ENCODE measurements at regions not wholly inside any gene's neighbourhood (a gene's known extent, or its start where the extent isn't known, plus 50 kb on each side); places are given as distances from the start of the nearest gene placed in this dataset.

DNA sequence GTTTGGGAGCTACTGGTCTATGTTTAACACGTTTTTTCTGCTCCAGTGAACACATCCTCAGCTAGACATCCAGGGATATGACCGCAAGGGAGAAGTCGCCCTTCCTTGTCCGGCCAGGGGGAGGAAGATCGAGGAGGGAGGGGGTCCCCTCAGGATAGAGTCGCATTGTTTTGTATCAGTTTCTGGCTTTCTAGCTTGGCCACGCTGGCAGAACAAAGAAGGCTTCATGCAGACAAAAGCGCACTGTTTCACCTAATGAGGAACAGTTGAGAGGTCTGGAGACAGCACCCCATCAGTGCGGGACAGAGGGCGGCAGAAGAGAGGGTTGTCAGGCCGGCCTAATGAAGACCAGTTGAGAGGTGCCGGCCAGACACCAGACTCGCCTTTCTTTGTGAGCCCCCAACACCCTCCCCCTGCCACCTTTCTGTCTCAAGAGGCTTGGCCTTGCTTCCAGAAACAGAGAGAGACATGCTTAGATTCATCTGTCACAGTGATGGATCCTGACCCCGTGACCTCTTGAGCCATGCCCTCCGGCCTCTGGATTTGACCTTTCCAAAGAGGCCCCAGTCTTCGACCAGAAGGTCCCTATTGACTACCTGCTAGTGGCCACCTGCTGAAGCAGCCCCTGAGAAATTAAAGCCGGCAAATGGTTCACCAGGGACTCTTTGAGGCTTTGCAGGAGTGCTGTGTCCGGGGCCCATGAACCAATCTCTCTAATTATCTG is 254.7 kb upstream of the TBX3 start:
- no peak overlapping the region for H3K27ac ChIP-seq
- no peaks in the 10 kb centered on the region for H3K36me3 ChIP-seq
- no peaks in the 10 kb centered on the region for H3K9me3 ChIP-seq (ENCODE audit: severe bottlenecking)
- no peak overlapping the region for H3K4me3 ChIP-seq (ENCODE audit: low read depth, low read length)
- TF ChIP-seq CTCF (IDR thresholded peaks at IDR 0.05; ENCODE audit: low read depth, low read length) = no peak
- H3K27me3 ChIP-seq (ENCODE audit: insufficient read depth, low read depth, severe bottlenecking) = peaks cover 3% of the 10 kb centered on the region
- DNase-seq = no peak

DNA sequence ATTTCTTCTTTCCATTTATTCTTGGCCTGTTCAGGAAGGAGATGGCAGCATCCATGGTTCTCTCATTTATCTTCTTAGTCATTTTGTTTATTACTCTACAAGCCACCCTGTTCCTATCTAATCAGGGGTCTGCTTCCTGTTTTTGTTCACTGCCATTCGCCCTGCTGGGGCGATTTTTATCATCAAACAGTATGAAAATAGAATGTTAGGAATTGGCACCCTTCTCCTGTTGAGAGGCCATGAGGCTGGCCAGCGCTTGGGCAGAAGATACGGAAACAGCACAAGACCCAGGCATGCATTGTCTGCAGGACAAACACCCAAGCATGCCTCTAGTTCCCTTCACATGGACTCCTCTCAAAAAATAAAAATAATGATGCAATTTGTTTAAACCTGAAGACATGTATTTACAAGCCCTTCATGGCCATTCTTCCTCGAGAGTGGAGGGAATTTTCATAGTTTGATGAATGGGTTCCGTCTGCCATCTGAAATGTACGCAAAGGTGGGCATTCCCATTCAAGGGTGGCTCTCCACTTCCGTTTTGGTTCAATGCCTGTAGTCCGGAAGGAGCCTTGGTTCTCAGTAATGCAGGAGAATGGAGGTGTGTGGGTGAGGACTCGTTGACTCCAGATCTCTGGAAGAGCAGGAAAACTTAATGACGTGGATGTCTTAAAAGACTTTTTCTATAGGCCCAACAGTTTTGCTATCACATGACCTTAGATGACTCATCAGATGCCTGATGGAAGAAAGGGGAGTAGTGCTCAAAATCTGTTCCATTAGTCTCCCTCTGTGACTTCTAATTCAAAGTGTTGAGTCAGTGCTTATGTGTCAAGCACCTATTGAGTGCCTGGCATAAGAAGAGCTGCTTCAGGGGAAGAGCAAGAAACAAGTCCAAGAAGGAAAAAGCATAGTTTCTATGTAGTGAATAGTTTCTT is 252.4 kb upstream of the TBX3 start:
- Histone ChIP-seq H3K9me3 (ENCODE audit: severe bottlenecking) (peaks cover 4% of the 10 kb centered on the region), H3K27ac (no peak overlapping the region), H3K36me3 (no peaks in the 10 kb centered on the region), H3K4me3 (ENCODE audit: low read depth, low read length) (no peak overlapping the region), H3K27me3 (ENCODE audit: insufficient read depth, low read depth, severe bottlenecking) (peaks cover 3% of the 10 kb centered on the region)
- no peak for TF ChIP-seq CTCF (IDR thresholded peaks at IDR 0.05; ENCODE audit: low read depth, low read length)
- DNase-seq = no peak

- peaks cover 7% of the 10 kb centered on the region for H3K9me3 ChIP-seq (ENCODE audit: severe bottlenecking)
- no peak overlapping the region for H3K27ac ChIP-seq
Measured at GRCh38 chr12:114935658-114936057, 251.7 kb upstream of the TBX3 start.

GRCh38 chr12:114933428-114934160 is 249.6 kb upstream of the TBX3 start:
- Histone ChIP-seq H3K9me3 (ENCODE audit: severe bottlenecking) (peaks cover 8% of the 10 kb centered on the region), H3K27ac (no peak overlapping the region), H3K4me3 (ENCODE audit: low read depth, low read length) (no peak overlapping the region), H3K27me3 (ENCODE audit: insufficient read depth, low read depth, severe bottlenecking) (no peaks in the 10 kb centered on the region), H3K36me3 (no peaks in the 10 kb centered on the region)
- no peak for DNase-seq
- no peak for TF ChIP-seq CTCF (IDR thresholded peaks at IDR 0.05; ENCODE audit: low read depth, low read length)

More at GRCh38 chr12:114935658-114936057, 251.7 kb upstream of the TBX3 start:
- no peak for TF ChIP-seq CTCF (IDR thresholded peaks at IDR 0.05; ENCODE audit: low read depth, low read length)
- DNase-seq = no peak
- Histone ChIP-seq H3K4me3 (ENCODE audit: low read depth, low read length) (no peak overlapping the region), H3K27me3 (ENCODE audit: insufficient read depth, low read depth, severe bottlenecking) (peaks cover 3% of the 10 kb centered on the region), H3K36me3 (no peaks in the 10 kb centered on the region)

- Histone ChIP-seq H3K4me3 (ENCODE audit: low read depth, low read length) (no peak overlapping the region), H3K27me3 (ENCODE audit: insufficient read depth, low read depth, severe bottlenecking) (no peaks in the 10 kb centered on the region), H3K27ac (no peak overlapping the region), H3K36me3 (no peaks in the 10 kb centered on the region), H3K9me3 (ENCODE audit: severe bottlenecking) (peaks cover 8% of the 10 kb centered on the region)
- no peak for TF ChIP-seq CTCF (IDR thresholded peaks at IDR 0.05; ENCODE audit: low read depth, low read length)
- no peak for DNase-seq
Measured at GRCh38 chr12:114932806-114933205, 248.8 kb upstream of the TBX3 start.

All from WERI-Rb-1 (cell line).